DOHH2 (cell line): ENCODE measurements at regions not wholly inside any gene's neighbourhood (a gene's known extent, or its start where the extent isn't known, plus 50 kb on each side); places are given as distances from the start of the nearest gene placed in this dataset.

Source experiments
- EZH2phosphoT487 ChIP-seq: fragments of 200-600 bp; sonication (generic); IDR thresholded peaks from 2 replicates; pipeline ENCODE4 v1.6.1; 2017; ENCODE audit warnings: borderline replicate concordance, mild to moderate bottlenecking, antibody characterized with exemption, low read length, moderate library complexity, mixed read lengths
- TF ChIP-seq, protein P1 (sequence below): fragments of 200-600 bp; sonication (generic); IDR thresholded peaks from one replicate; pipeline ENCODE4 v1.5.1; 2014; ENCODE audit warnings: antibody characterized with exemption, mild to moderate bottlenecking, low read depth, low read length; ENCODE audit not compliant: poor library complexity, severe bottlenecking

DNA sequence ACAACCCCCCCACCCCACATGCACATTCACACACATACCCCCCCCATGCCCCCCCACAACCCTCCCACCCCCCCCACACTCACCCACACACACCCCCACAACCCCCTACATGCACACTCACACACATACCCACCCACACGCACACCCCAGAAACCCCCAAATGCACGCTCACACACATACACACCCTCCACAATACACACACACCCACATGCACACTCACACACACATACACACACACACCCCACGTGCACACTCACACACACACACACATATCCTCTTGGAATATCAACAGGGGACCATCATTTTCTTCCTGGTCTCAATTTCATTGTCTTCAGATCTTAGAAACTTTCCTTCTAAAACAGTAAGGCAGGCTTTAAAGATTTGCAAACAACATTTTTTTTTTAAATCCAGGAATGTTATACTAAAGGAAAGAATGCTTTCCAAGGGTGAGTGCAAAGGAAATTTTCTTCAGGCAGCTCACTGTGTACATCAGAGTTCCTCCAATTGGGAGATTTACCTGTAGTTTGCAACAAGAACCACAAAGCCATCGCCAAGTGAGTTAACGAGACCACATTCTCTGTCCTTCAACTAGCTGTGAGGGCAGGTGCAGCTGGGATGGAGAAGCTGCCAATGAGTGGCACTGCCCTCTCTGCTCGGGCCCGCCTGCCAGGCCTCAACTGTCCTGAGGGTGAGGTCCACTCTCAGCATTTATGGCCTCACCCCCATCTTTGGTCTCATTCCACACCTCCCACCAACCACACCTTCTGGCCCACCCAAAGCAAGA lies 53.0 kb downstream of the MRPL57 start:
- TF ChIP-seq, protein P1, sequence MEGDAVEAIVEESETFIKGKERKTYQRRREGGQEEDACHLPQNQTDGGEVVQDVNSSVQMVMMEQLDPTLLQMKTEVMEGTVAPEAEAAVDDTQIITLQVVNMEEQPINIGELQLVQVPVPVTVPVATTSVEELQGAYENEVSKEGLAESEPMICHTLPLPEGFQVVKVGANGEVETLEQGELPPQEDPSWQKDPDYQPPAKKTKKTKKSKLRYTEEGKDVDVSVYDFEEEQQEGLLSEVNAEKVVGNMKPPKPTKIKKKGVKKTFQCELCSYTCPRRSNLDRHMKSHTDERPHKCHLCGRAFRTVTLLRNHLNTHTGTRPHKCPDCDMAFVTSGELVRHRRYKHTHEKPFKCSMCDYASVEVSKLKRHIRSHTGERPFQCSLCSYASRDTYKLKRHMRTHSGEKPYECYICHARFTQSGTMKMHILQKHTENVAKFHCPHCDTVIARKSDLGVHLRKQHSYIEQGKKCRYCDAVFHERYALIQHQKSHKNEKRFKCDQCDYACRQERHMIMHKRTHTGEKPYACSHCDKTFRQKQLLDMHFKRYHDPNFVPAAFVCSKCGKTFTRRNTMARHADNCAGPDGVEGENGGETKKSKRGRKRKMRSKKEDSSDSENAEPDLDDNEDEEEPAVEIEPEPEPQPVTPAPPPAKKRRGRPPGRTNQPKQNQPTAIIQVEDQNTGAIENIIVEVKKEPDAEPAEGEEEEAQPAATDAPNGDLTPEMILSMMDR = no peak
- no peak for TF ChIP-seq EZH2phosphoT487
